ENCODE measurements at regions not wholly inside any gene's neighbourhood (a gene's known extent, or its start where the extent isn't known, plus 50 kb on each side); places are given as distances from the start of the nearest gene placed in this dataset.

DNA sequence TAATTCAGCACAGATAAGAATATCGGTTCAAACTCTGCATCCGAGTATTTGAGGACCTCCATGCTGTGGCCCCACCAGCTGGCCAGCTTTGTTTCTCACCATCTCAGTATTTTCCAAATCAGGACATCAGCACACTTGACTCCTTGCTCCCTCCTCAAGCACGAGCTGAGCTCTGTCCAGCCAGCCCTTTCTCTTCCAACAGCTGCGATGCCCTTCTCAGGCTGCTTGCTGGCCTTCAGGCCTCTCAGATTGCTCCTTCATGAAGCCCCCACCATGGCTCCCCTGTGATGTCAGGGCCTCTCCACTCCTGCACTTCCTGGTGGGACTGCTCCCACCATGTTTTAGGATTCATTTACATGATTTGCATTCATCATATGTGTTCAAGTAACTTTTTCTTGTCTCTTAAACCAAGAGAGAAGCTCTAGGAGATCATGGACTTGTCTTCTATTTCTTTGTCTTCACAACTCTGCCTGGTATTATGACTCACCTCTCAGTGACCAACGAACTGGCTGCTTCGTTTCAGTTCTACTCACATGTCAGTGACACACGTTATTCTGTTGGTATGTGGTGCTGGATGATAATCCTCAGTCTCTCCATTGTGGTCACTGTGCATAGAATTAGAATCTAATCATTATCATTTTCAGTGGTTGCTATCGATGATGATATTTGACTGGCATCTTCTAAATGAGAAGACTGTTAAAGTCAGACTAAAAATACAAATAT, 471.7 kb downstream of the EFNB2 start:
- TF ChIP-seq POLR2A (IDR thresholded peaks at IDR 0.05; ENCODE audit: control extremely low read depth in 1 of 2, low read depth in 2 of 2, low read length in 2 of 2): no peak
- Histone ChIP-seq H3K4me2 (ENCODE audit: insufficient read depth in 1 of 2, low read depth in 2 of 2, low read length in 2 of 2) (no peak overlapping the region), H3K56ac (replicated peaks; ENCODE audit: insufficient read length, low read depth, low read length) (no peak overlapping the region), H3K27me3 (replicated peaks in 1 of 4; ENCODE audit: control insufficient read depth in 3 of 4, extremely low read depth in 1 of 4, insufficient read depth in 3 of 4, low read length in 3 of 4) (no peaks in the 10 kb centered on the region), H3K23me2 (ENCODE audit: low read depth, low read length) (no peaks in the 10 kb centered on the region; the same call in 1 of the 2 replicates), H3K27ac (ENCODE audit: low read depth, low read length) (no peak overlapping the region), H2AK5ac (ENCODE audit: low read depth, low read length) (no peak overlapping the region), H2BK5ac (ENCODE audit: low read depth, low read length) (no peak overlapping the region), H3K23ac (ENCODE audit: insufficient read length) (no peak overlapping the region), H3K79me2 (ENCODE audit: control insufficient read depth in 1 of 2, insufficient read depth in 2 of 2, low read length in 2 of 2) (no peaks in the 10 kb centered on the region), H2BK15ac (ENCODE audit: low read length) (no peak overlapping the region), H3K4me3 (ENCODE audit: extremely low read depth in 1 of 4, insufficient read depth in 2 of 4, low read depth in 3 of 4, low read length in 4 of 4) (no peak overlapping the region), H4K8ac (ENCODE audit: extremely low read depth, insufficient read depth, low read length) (no peak overlapping the region), H2BK12ac (ENCODE audit: low read depth, low read length) (no peak overlapping the region), H3K18ac (ENCODE audit: extremely low read depth, low read length) (no peak overlapping the region), H2BK20ac (ENCODE audit: low read length) (no peak overlapping the region), H3K36me3 (ENCODE audit: control insufficient read depth in 2 of 4, insufficient read depth in 4 of 4, low read length in 3 of 4) (no peaks in the 10 kb centered on the region; a peak in 1 of 8 replicates), H2AFZ (ENCODE audit: low read length) (no peak overlapping the region), H3K79me1 (ENCODE audit: low read depth, low read length) (no peaks in the 10 kb centered on the region), H4K91ac (replicated peaks; ENCODE audit: insufficient read length, low read length) (no peak overlapping the region), H4K5ac (ENCODE audit: insufficient read length, low read depth, low read length) (no peak overlapping the region), H3K9me3 (ENCODE audit: insufficient read depth in 2 of 2, low read depth in 1 of 2, low read length in 1 of 2) (no peaks in the 10 kb centered on the region), H2BK120ac (replicated peaks; ENCODE audit: low read depth, low read length) (no peak overlapping the region), H3K4me1 (replicated peaks in 1 of 4; ENCODE audit: control insufficient read depth in 3 of 4, insufficient read depth in 4 of 4, low read length in 3 of 4) (no peaks in the 10 kb centered on the region), H3K14ac (ENCODE audit: insufficient read length) (no peak overlapping the region), H3K4ac (replicated peaks; ENCODE audit: insufficient read length, low read depth, low read length) (no peak overlapping the region), H4K20me1 (replicated peaks in 1 of 2; ENCODE audit: control insufficient read depth in 1 of 2, insufficient read depth in 2 of 2, low read length in 2 of 2) (peaks cover 0 to 2% of the 10 kb centered on the region in 2 experiments), H3K9ac (replicated peaks in 1 of 4; ENCODE audit: extremely low read depth in 1 of 4, low read depth in 3 of 4, low read length in 3 of 4) (no peak overlapping the region)
- POLR2A ChIA-PET (ENCODE audit: partially characterized antibody): no interaction called here
- CTCF ChIA-PET (ENCODE audit: partially characterized antibody): interaction anchor here (1.1 kb wide), 1 partner anchor 468 kb away, joined by 3 read pairs; no protein-coding TSS in a partner anchor
- 94% methylated on average over 8 of the region's 8 CpGs; no CpG with 5 or more reads in 1 of the 2 experiments for WGBS, 2 experiments (ENCODE audit: extremely low coverage in 1 of 2, insufficient coverage in 1 of 2, insufficient read length in 1 of 2, insufficient replicate concordance in 2 of 2, low coverage in 1 of 2, low lambda C conversion rate in 2 of 2, missing lambda C conversion rate in 1 of 2)
- FAIRE-seq (no peak), DNase-seq (ENCODE audit: low read depth in 1 of 2, low spot score in 2 of 2) (no peak)
